HepG2 (cell line): ENCODE measurements at regions not wholly inside any gene's neighbourhood (a gene's known extent, or its start where the extent isn't known, plus 50 kb on each side); places are given as distances from the start of the nearest gene placed in this dataset.
"Not testable (repeated sequence)": the region's sequence is repeated elsewhere in the genome, so short reads cannot be mapped to it uniquely, and the experiment has no call there.

ENCODE experiments used
- ATAC-seq: fragments of 200-7000 bp; cut with Tn5 transposase; 3 replicates; pipeline ENCODE4 v1.9.1; 2020; ENCODE audit warnings: mild to moderate bottlenecking, moderate library complexity
- BruUV-seq: library from RNA; stranded (reverse); fragments of 400-500 nt; replicated peaks from 2 replicates; lab custom pipeline; 2021; lab: Mats Ljungman, UMichigan
- CTCF ChIA-PET: fragments of 300-600 bp; formaldehyde crosslinking; extraction: SDS; loops from one replicate; lab custom pipeline; 2021; ENCODE audit warnings: low total read pairs, inconsistent platforms, low intra/inter-chr PET ratio; lab: Yijun Ruan, JAX
- POLR2A ChIA-PET: fragments of 350-600 bp; sonication (Branson Sonifier 250); formaldehyde crosslinking; loops from one replicate; lab custom pipeline; 2020; ENCODE audit warnings: antibody characterized with exemption, inconsistent platforms; lab: Yijun Ruan, JAX
- DNase-seq: peaks from one replicate; pipeline ENCODE4 v3.0.0-alpha.2; 2015; ENCODE audit warnings: low spot score
- FAIRE-seq: peaks from 3 replicates; lab custom pipeline; 2011; peaks lifted over from hg19 to GRCh38; lab: Jason Lieb, UNC
- H2AFZ ChIP-seq: one replicate; pipeline ENCODE4 v1.6.1; 2011; ENCODE audit warnings: low read length, inconsistent platforms
- H3K27ac ChIP-seq: fragments of 300-600 bp; 3 replicates; pipeline ENCODE4 v1.8.0; 2011; ENCODE audit warnings: mixed run types, mild to moderate bottlenecking, mixed read lengths, low read length, inconsistent platforms; ENCODE audit not compliant: insufficient read depth; ENCODE audit errors: extremely low read length
- H3K27me3 ChIP-seq, 2 experiments: fragments of 200-600 bp in 1 of 2; 2 replicates in 1 of 2; 3 replicates in 1 of 2; pipeline versions ENCODE4 v1.6.0 to v1.8.0; 2011; ENCODE audit warnings: low read length in 2 of 2, mild to moderate bottlenecking in 2 of 2, moderate library complexity in 2 of 2, inconsistent platforms in 1 of 2; ENCODE audit not compliant: insufficient read depth in 2 of 2, control insufficient read depth in 1 of 2
- H3K36me3 ChIP-seq, 2 experiments: fragments of 200-600 bp in 1 of 2; replicated peaks in 1 of 2; 2 replicates in 1 of 2; 3 replicates in 1 of 2; pipeline versions ENCODE4 v1.5.1 to v1.8.0; 2011; ENCODE audit warnings: low read length in 2 of 2, inconsistent platforms in 1 of 2; ENCODE audit not compliant: insufficient read depth in 2 of 2, control insufficient read depth in 1 of 2
- H3K4me1 ChIP-seq: 2 replicates; pipeline ENCODE4 v1.5.1; 2012; ENCODE audit warnings: low read length, inconsistent platforms; ENCODE audit not compliant: insufficient read depth
- H3K4me2 ChIP-seq: 2 replicates; pipeline ENCODE4 v1.6.0; 2011; ENCODE audit warnings: low read depth, low read length, inconsistent platforms
- H3K4me3 ChIP-seq, 3 experiments: fragments of 200-600 bp in 1 of 3; sonication (generic), shearing (Covaris generic) in 1 of 3; replicated peaks in 1 of 3; 2 replicates each; pipeline ENCODE4 v1.5.1; 2011 to 2016; ENCODE audit warnings: low read length in 3 of 3, inconsistent platforms in 2 of 3, low read depth in 2 of 3, mild to moderate bottlenecking in 2 of 3, control low read depth in 1 of 3, mixed read lengths in 1 of 3; ENCODE audit not compliant: insufficient read depth in 1 of 3
- H3K79me2 ChIP-seq: one replicate; pipeline ENCODE4 v1.6.1; 2011; ENCODE audit warnings: low read length, inconsistent platforms; ENCODE audit not compliant: insufficient read depth
- H3K9ac ChIP-seq: 2 replicates; pipeline ENCODE4 v1.6.0; 2011; ENCODE audit warnings: mild to moderate bottlenecking, low read depth, low read length, inconsistent platforms; ENCODE audit not compliant: insufficient read depth
- H3K9me3 ChIP-seq: 2 replicates; pipeline ENCODE4 v1.5.1; 2012; ENCODE audit warnings: mild to moderate bottlenecking, low read length
- H4K20me1 ChIP-seq: 2 replicates; pipeline ENCODE4 v1.6.0; 2011; ENCODE audit warnings: inconsistent platforms, mild to moderate bottlenecking, low read length, moderate library complexity; ENCODE audit not compliant: insufficient read depth
- HNF1A ChIP-seq, 2 experiments: sonication (generic) in 1 of 2; formaldehyde crosslinking in 1 of 2; IDR thresholded peaks; 2 replicates each; pipeline versions ENCODE4 v1.4.0 to v1.6.1; 2016 to 2020; ENCODE audit warnings: borderline replicate concordance in 1 of 2, low read depth in 1 of 2, mild to moderate bottlenecking in 1 of 2, missing genetic modification reagents in 1 of 2
- SNRNP70 ChIP-seq: fragments of 200-400 bp; formaldehyde crosslinking; IDR thresholded peaks from 2 replicates; pipeline ENCODE4 v1.6.1; 2017; ENCODE audit warnings: mild to moderate bottlenecking, low read depth, low read length, moderate library complexity
- ZBTB33 ChIP-seq: sonication (generic); formaldehyde crosslinking; IDR thresholded peaks from 2 replicates; pipeline ENCODE4 v1.4.0; 2020; ENCODE audit warnings: missing genetic modification reagents
- ZBTB39 ChIP-seq: sonication (generic); formaldehyde crosslinking; IDR thresholded peaks from 2 replicates; pipeline ENCODE4 v1.5.0; 2020; ENCODE audit warnings: missing genetic modification reagents
- ZNF784 ChIP-seq: sonication (generic); formaldehyde crosslinking; IDR thresholded peaks from 2 replicates; pipeline ENCODE4 v1.5.1; 2020; ENCODE audit warnings: missing genetic modification reagents, mild to moderate bottlenecking, borderline replicate concordance
- WGBS: methylation state at CpG from one replicate; pipeline ENCODE4 v1.1.6; 2017; ENCODE audit warnings: low lambda C conversion rate; 5-methylcytosine and 5-hydroxymethylcytosine counted together
- in situ Hi-C: cut with HindIII; loops from 2 replicates; pipeline ENCODE4 v1.10.0; 2017; ENCODE audit warnings: low pct_unique_long_range_greater_than_20kb; ENCODE audit not compliant: extremely low pct_ligation_motif_present
- intact Hi-C: fragments of 100-400 bp; cut with micrococcal nuclease; formaldehyde crosslinking; loops from one replicate; pipeline ENCODE4 v1.10.0; 2022; ENCODE audit not compliant: unreplicated experiment

- H3K4me1 ChIP-seq = peaks cover 27% of the 10 kb centered on the region
- no peak overlapping the region for H3K4me2 ChIP-seq
- no peak overlapping the region for H2AFZ ChIP-seq
- H3K4me3 ChIP-seq = no peak overlapping the region
- H3K79me2 ChIP-seq = no peaks in the 10 kb centered on the region
- H4K20me1 ChIP-seq = no peaks in the 10 kb centered on the region
- FAIRE-seq = no peak
- POLR2A ChIA-PET = no interaction called here
- WGBS = 81% methylated on average over 6 of the region's 6 CpGs
- intact Hi-C loops = no loop called here
- no peak for DNase-seq
- no peaks in the 10 kb centered on the region for H3K9me3 ChIP-seq
- CTCF ChIA-PET = no interaction called here
- H3K27ac ChIP-seq = no peak overlapping the region
- ATAC-seq = no peak
- BruUV-seq = no TSS peak
- no peaks in the 10 kb centered on the region for H3K27me3 ChIP-seq
- no peaks in the 10 kb centered on the region for H3K36me3 ChIP-seq
- peak; percentile 28; the same call in 1 of the 2 replicates for TF ChIP-seq ZBTB33 (CRISPR knock-in tag)
- no peak for TF ChIP-seq ZNF784 (CRISPR knock-in tag)
- no peak for TF ChIP-seq SNRNP70
- no peak overlapping the region for H3K9ac ChIP-seq
- in situ Hi-C loops = no loop called here
Measured at GRCh38 chr7:28893888-28894287, 64.2 kb downstream of the TRIL start.

- H2AFZ ChIP-seq; H3K36me3 ChIP-seq; POLR2A ChIA-PET; H3K79me2 ChIP-seq; H4K20me1 ChIP-seq; FAIRE-seq; ATAC-seq; in situ Hi-C loops; intact Hi-C loops; CTCF ChIA-PET; H3K27ac ChIP-seq; H3K27me3 ChIP-seq; H3K9ac ChIP-seq; BruUV-seq; DNase-seq; H3K4me3 ChIP-seq; H3K9me3 ChIP-seq; TF ChIP-seq HNF1A (CRISPR knock-in tag; IDR thresholded peaks at IDR 0.05; ENCODE audit: borderline replicate concordance): not testable (repeated sequence)
- Histone ChIP-seq H3K4me1 (peaks cover 27% of the 10 kb centered on the region), H3K4me2 (peak overlapping the region; percentile 57; the same call in 1 of the 2 replicates)
- TF ChIP-seq HNF1A (IDR thresholded peaks at IDR 0.05; ENCODE audit: low read depth) = peak; percentile 27; the same call in 1 of the 2 replicates
- TF ChIP-seq ZBTB39 = peak; percentile 99
Measured at GRCh38 chr7:28891876-28892234, 66.3 kb downstream of the TRIL start.
